ENCODE measurements at regions not wholly inside any gene's neighbourhood (a gene's known extent, or its start where the extent isn't known, plus 50 kb on each side); places are given as distances from the start of the nearest gene placed in this dataset.

GRCh38 chr1:208535511-208535910 is 291.3 kb upstream of the PLXNA2 start:
- H3K27me3 ChIP-seq (ENCODE audit: control insufficient read depth, insufficient read depth, low read length): no peaks in the 10 kb centered on the region
- no peaks in the 10 kb centered on the region for H3K9me3 ChIP-seq (replicated peaks; ENCODE audit: control insufficient read depth, low read depth, low read length)
- peak; percentile 57 for DNase-seq
- no peaks in the 10 kb centered on the region for H3K36me3 ChIP-seq (ENCODE audit: control insufficient read depth, insufficient read depth, low read length)
- H3K4me1 ChIP-seq (ENCODE audit: control insufficient read depth, insufficient read depth, low read length): peaks cover 14% of the 10 kb centered on the region
- H3K4me3 ChIP-seq (ENCODE audit: low read length): no peak overlapping the region
- WGBS (ENCODE audit: insufficient coverage): 36% methylated on average over 4 of the region's 7 CpGs
- no peak overlapping the region for H3K27ac ChIP-seq (ENCODE audit: low read length)

- WGBS (ENCODE audit: insufficient coverage): 74% methylated on average over 4 of the region's 4 CpGs
Observed at GRCh38 chr1:208536212-208536611, 292.0 kb upstream of the PLXNA2 start.

GRCh38 chr1:208537198-208537597 is 293.0 kb upstream of the PLXNA2 start:
- 68% methylated on average over 2 of the region's 3 CpGs for WGBS (ENCODE audit: insufficient coverage)
- Histone ChIP-seq H3K27me3 (ENCODE audit: control insufficient read depth, insufficient read depth, low read length) (no peaks in the 10 kb centered on the region), H3K4me1 (ENCODE audit: control insufficient read depth, insufficient read depth, low read length) (peaks cover 14% of the 10 kb centered on the region), H3K27ac (ENCODE audit: low read length) (no peak overlapping the region), H3K4me3 (ENCODE audit: low read length) (no peak overlapping the region), H3K36me3 (ENCODE audit: control insufficient read depth, insufficient read depth, low read length) (no peaks in the 10 kb centered on the region), H3K9me3 (replicated peaks; ENCODE audit: control insufficient read depth, low read depth, low read length) (no peaks in the 10 kb centered on the region)
- DNase-seq: no peak

More at GRCh38 chr1:208536212-208536611, 292.0 kb upstream of the PLXNA2 start:
- no peaks in the 10 kb centered on the region for H3K9me3 ChIP-seq (replicated peaks; ENCODE audit: control insufficient read depth, low read depth, low read length)
- H3K4me1 ChIP-seq (ENCODE audit: control insufficient read depth, insufficient read depth, low read length): peaks cover 14% of the 10 kb centered on the region
- H3K27ac ChIP-seq (ENCODE audit: low read length): no peak overlapping the region
- H3K27me3 ChIP-seq (ENCODE audit: control insufficient read depth, insufficient read depth, low read length): no peaks in the 10 kb centered on the region
- H3K4me3 ChIP-seq (ENCODE audit: low read length): no peak overlapping the region
- no peaks in the 10 kb centered on the region for H3K36me3 ChIP-seq (ENCODE audit: control insufficient read depth, insufficient read depth, low read length)
- DNase-seq: no peak

GRCh38 chr1:208538078-208538477 is 293.9 kb upstream of the PLXNA2 start:
- Histone ChIP-seq H3K36me3 (ENCODE audit: control insufficient read depth, insufficient read depth, low read length) (no peaks in the 10 kb centered on the region), H3K27ac (ENCODE audit: low read length) (no peak overlapping the region), H3K4me3 (ENCODE audit: low read length) (no peak overlapping the region), H3K27me3 (ENCODE audit: control insufficient read depth, insufficient read depth, low read length) (no peaks in the 10 kb centered on the region), H3K9me3 (replicated peaks; ENCODE audit: control insufficient read depth, low read depth, low read length) (no peaks in the 10 kb centered on the region), H3K4me1 (ENCODE audit: control insufficient read depth, insufficient read depth, low read length) (peaks cover 14% of the 10 kb centered on the region)
- no peak for DNase-seq
- 86% methylated on average over 4 of the region's 7 CpGs for WGBS (ENCODE audit: insufficient coverage)

GRCh38 chr1:208538587-208538986 is 294.4 kb upstream of the PLXNA2 start:
- H3K27me3 ChIP-seq (ENCODE audit: control insufficient read depth, insufficient read depth, low read length): no peaks in the 10 kb centered on the region
- no peak overlapping the region for H3K4me3 ChIP-seq (ENCODE audit: low read length)
- DNase-seq: no peak
- H3K27ac ChIP-seq (ENCODE audit: low read length): no peak overlapping the region
- H3K4me1 ChIP-seq (ENCODE audit: control insufficient read depth, insufficient read depth, low read length): peaks cover 14% of the 10 kb centered on the region
- 69% methylated on average over 3 of the region's 5 CpGs for WGBS (ENCODE audit: insufficient coverage)
- H3K9me3 ChIP-seq (replicated peaks; ENCODE audit: control insufficient read depth, low read depth, low read length): no peaks in the 10 kb centered on the region
- no peaks in the 10 kb centered on the region for H3K36me3 ChIP-seq (ENCODE audit: control insufficient read depth, insufficient read depth, low read length)

GRCh38 chr1:208540724-208541123 is 296.5 kb upstream of the PLXNA2 start:
- peaks cover 1% of the 10 kb centered on the region for H3K4me1 ChIP-seq (ENCODE audit: control insufficient read depth, insufficient read depth, low read length)
- no peak overlapping the region for H3K4me3 ChIP-seq (ENCODE audit: low read length)
- no peaks in the 10 kb centered on the region for H3K27me3 ChIP-seq (ENCODE audit: control insufficient read depth, insufficient read depth, low read length)
- DNase-seq: no peak
- H3K36me3 ChIP-seq (ENCODE audit: control insufficient read depth, insufficient read depth, low read length): no peaks in the 10 kb centered on the region
- WGBS (ENCODE audit: insufficient coverage): 77% methylated on average over 2 of the region's 2 CpGs
- no peaks in the 10 kb centered on the region for H3K9me3 ChIP-seq (replicated peaks; ENCODE audit: control insufficient read depth, low read depth, low read length)
- H3K27ac ChIP-seq (ENCODE audit: low read length): no peak overlapping the region

- H3K27ac ChIP-seq (ENCODE audit: low read length): no peak overlapping the region
- 46% methylated on average over 3 of the region's 4 CpGs for WGBS (ENCODE audit: insufficient coverage)
- no peaks in the 10 kb centered on the region for H3K4me1 ChIP-seq (ENCODE audit: control insufficient read depth, insufficient read depth, low read length)
- H3K36me3 ChIP-seq (ENCODE audit: control insufficient read depth, insufficient read depth, low read length): no peaks in the 10 kb centered on the region
- no peak for DNase-seq
- H3K9me3 ChIP-seq (replicated peaks; ENCODE audit: control insufficient read depth, low read depth, low read length): no peaks in the 10 kb centered on the region
- H3K27me3 ChIP-seq (ENCODE audit: control insufficient read depth, insufficient read depth, low read length): no peaks in the 10 kb centered on the region
- H3K4me3 ChIP-seq (ENCODE audit: low read length): no peak overlapping the region
Observed at GRCh38 chr1:208541225-208541855, 297.2 kb upstream of the PLXNA2 start.

- Histone ChIP-seq H3K9me3 (replicated peaks; ENCODE audit: control insufficient read depth, low read depth, low read length) (no peaks in the 10 kb centered on the region), H3K27me3 (ENCODE audit: control insufficient read depth, insufficient read depth, low read length) (no peaks in the 10 kb centered on the region), H3K27ac (ENCODE audit: low read length) (no peak overlapping the region), H3K4me1 (ENCODE audit: control insufficient read depth, insufficient read depth, low read length) (no peaks in the 10 kb centered on the region), H3K4me3 (ENCODE audit: low read length) (no peak overlapping the region), H3K36me3 (ENCODE audit: control insufficient read depth, insufficient read depth, low read length) (no peaks in the 10 kb centered on the region)
- 86% methylated on average over 1 of the region's 3 CpGs for WGBS (ENCODE audit: insufficient coverage)
- no peak for DNase-seq
Observed at GRCh38 chr1:208542309-208542708, 298.1 kb upstream of the PLXNA2 start.

GRCh38 chr1:208544053-208544452 is 299.9 kb upstream of the PLXNA2 start:
- no peak for DNase-seq
- H3K9me3 ChIP-seq (replicated peaks; ENCODE audit: control insufficient read depth, low read depth, low read length): no peaks in the 10 kb centered on the region
- no peak overlapping the region for H3K4me3 ChIP-seq (ENCODE audit: low read length)
- WGBS (ENCODE audit: insufficient coverage): no CpG with 5 or more reads among the region's 2 CpGs
- no peaks in the 10 kb centered on the region for H3K4me1 ChIP-seq (ENCODE audit: control insufficient read depth, insufficient read depth, low read length)
- no peaks in the 10 kb centered on the region for H3K27me3 ChIP-seq (ENCODE audit: control insufficient read depth, insufficient read depth, low read length)
- H3K36me3 ChIP-seq (ENCODE audit: control insufficient read depth, insufficient read depth, low read length): no peaks in the 10 kb centered on the region
- no peak overlapping the region for H3K27ac ChIP-seq (ENCODE audit: low read length)

- Histone ChIP-seq H3K9me3 (replicated peaks; ENCODE audit: control insufficient read depth, low read depth, low read length) (no peaks in the 10 kb centered on the region), H3K4me1 (ENCODE audit: control insufficient read depth, insufficient read depth, low read length) (no peaks in the 10 kb centered on the region), H3K36me3 (ENCODE audit: control insufficient read depth, insufficient read depth, low read length) (no peaks in the 10 kb centered on the region), H3K27me3 (ENCODE audit: control insufficient read depth, insufficient read depth, low read length) (no peaks in the 10 kb centered on the region), H3K27ac (ENCODE audit: low read length) (no peak overlapping the region), H3K4me3 (ENCODE audit: low read length) (no peak overlapping the region)
- 57% methylated on average over 1 of the region's 2 CpGs for WGBS (ENCODE audit: insufficient coverage)
- DNase-seq: no peak
Observed at GRCh38 chr1:208544794-208545193, 300.6 kb upstream of the PLXNA2 start.

GRCh38 chr1:208551024-208551423 is 306.8 kb upstream of the PLXNA2 start:
- no peak overlapping the region for H3K4me3 ChIP-seq (ENCODE audit: low read length)
- H3K27ac ChIP-seq (ENCODE audit: low read length): no peak overlapping the region
- DNase-seq: no peak
- no peaks in the 10 kb centered on the region for H3K9me3 ChIP-seq (replicated peaks; ENCODE audit: control insufficient read depth, low read depth, low read length)
- H3K27me3 ChIP-seq (ENCODE audit: control insufficient read depth, insufficient read depth, low read length): no peaks in the 10 kb centered on the region
- no peaks in the 10 kb centered on the region for H3K4me1 ChIP-seq (ENCODE audit: control insufficient read depth, insufficient read depth, low read length)
- no peaks in the 10 kb centered on the region for H3K36me3 ChIP-seq (ENCODE audit: control insufficient read depth, insufficient read depth, low read length)
- 73% methylated on average over 2 of the region's 4 CpGs for WGBS (ENCODE audit: insufficient coverage)
